T-helper 2 cell (primary cell): ENCODE measurements at regions not wholly inside any gene's neighbourhood (a gene's known extent, or its start where the extent isn't known, plus 50 kb on each side); places are given as distances from the start of the nearest gene placed in this dataset.

Experiments used
- DNase-seq, 5 experiments: peaks; one replicate each; pipeline versions ENCODE4 v3.0.0 to v3.0.0-alpha.2; 2012 to 2022

DNA sequence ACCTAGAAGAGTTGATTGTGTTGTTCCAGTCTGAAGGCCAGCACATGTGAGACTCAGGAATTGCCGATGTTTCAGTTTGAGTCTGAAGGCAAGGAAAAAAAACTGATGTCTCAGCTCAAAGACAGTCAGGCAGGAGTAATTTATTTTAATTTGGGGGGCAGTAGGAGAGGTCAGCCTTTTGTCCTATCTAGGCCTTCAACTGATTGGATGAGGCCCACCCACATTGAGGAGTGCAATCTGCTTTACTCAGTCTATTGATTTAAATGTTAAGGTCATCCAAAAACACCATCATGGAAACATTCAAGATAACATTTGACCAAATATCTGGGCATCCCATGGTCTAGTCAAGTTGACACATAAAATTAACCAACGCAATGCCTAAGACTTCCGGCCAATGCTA lies 288.9 kb downstream of the CDK5RAP2 start:
- DNase-seq, result no peak

GRCh38 chr9:120289990-120290975 lies 289.7 kb downstream of the CDK5RAP2 start:
- DNase-seq, result no peak

DNA sequence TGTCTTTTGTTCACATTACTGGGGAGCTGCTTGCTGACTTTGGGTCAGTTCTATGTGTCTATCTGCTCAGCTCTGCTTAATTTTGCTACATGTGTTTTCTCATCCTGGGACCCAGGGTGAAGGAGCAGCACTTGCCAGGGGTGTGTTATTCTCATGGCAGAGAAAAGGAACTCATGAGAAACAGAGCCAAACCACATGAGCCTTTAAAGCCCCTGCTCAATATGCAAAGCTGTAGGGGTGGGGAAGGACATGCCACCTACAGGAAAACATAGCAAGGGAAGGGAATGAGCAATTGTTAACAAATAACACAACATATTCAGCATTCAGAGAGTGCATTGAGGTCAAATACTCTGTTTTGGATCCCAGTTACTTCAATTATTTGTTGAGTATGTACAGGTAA lies 290.9 kb downstream of the CDK5RAP2 start:
- DNase-seq, result no peak

- no peak for DNase-seq
These were observed 293.4 kb downstream of the CDK5RAP2 start for GRCh38 chr9:120286530-120286929.

DNA sequence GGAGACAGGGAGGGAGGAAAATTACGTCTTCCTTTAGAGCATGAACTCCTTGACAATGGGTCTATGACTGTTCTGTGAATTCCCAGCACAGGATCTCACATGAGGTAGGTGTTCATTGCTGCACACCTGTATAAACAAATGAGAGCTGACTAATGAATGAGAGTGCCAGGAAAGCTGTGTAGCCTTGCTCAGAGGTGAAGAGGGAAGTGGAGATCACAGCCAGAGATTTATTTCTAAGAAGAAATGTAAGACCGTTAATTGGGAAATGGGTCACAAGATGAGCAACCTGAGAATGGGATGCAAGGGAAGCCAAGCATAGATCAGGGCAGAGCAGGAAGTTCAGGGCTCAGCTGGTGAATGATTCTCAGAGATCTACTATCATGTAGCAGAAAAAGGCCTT lies 295.1 kb downstream of the CDK5RAP2 start:
- DNase-seq, result no peak

- DNase-seq, result no peak
These were observed 298.3 kb downstream of the CDK5RAP2 start for GRCh38 chr9:120281665-120282064.

GRCh38 chr9:120267929-120268328 lies 312.0 kb downstream of the CDK5RAP2 start:
- no peak for DNase-seq

- DNase-seq, result no peak
These were observed 314.2 kb downstream of the CDK5RAP2 start for GRCh38 chr9:120265791-120266190.

GRCh38 chr9:120264528-120264927 lies 315.4 kb downstream of the CDK5RAP2 start:
- DNase-seq, result no peak

- DNase-seq, result no peak
These were observed 316.1 kb downstream of the CDK5RAP2 start for GRCh38 chr9:120263836-120264235.

- DNase-seq, result no peak
These were observed 318.5 kb downstream of the CDK5RAP2 start for GRCh38 chr9:120261419-120261818.

GRCh38 chr9:120259100-120259499 lies 320.9 kb downstream of the CDK5RAP2 start:
- DNase-seq, result no peak

DNA sequence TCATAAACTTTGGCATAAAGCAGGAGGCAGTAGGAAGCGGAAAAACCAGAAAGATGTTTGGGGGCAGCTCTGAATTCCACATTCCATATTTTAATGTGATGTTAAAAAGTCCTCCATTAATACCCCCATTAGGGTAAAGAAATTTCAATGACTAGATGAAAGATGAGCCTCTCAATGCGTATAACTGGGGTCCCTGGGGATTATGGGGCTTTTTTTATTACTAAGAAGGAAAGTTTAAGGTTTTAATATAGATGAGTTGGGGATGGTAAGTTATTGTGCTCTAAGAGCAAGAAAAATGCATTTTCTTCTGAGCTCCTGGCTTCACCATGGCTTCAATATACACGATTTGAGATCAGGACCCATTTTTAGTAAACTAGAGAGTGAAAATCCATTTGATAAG lies 321.9 kb downstream of the CDK5RAP2 start:
- DNase-seq, result no peak

DNA sequence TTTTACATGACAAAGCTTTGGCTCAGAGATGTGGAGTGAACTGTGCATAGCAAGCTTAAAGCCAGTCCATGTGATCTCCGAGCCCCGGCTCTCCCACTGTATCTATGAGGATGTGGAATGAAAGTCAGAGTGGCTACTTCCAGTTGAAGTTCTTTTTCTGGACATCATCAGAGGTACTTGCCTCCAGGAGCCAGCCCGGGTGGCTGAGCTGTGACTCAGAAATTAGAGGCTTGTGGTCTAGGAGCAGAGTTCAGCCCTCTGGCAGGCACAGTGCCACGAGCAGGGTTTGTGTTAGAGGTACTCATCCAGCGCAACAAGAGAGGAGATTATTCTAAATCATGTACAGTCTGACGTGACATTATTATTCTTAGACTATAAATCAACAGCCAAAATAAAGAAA lies 322.5 kb downstream of the CDK5RAP2 start:
- no peak for DNase-seq

DNA sequence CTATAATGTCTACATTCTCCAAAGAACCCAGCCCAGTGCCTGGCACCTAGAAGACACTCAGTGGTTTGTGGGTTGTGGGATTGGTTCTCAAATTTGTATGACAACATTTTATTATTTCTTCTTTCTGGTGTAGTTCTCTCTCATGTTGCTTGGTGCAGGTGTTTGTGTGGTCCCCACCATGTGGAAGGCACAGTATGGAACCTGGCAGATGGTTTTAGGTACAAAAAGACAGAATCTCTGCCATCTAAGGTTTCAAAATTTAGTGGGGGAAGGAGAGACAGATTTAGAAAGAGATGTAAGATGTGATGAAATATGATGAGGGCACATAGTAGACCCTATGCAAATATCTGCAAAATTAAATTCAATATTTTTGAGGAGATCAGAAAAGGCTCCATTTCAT lies 323.8 kb downstream of the CDK5RAP2 start:
- DNase-seq, result no peak

GRCh38 chr9:120252248-120252647 lies 327.7 kb downstream of the CDK5RAP2 start:
- no peak for DNase-seq

- DNase-seq, result no peak
These were observed 337.7 kb downstream of the CDK5RAP2 start for GRCh38 chr9:120242116-120242811.

DNA sequence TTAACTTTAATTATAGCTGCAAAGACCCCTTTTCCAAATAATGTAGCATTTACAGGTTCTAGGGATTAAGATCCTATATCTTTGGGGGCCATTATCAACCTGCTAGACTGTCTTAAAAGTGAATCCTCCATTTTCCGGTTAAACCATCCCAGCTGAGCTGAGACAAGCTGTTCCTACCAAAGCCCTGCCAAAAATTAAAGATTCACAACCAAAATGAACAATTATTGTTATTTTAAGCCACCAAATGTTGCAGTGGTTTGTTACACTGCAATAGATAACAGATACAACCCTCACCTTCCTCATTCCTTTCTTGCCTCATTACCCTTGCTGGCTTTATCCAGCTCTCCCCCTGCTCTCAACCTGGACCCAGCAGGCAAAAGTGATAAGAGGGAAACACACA lies 343.4 kb downstream of the CDK5RAP2 start:
- DNase-seq, result no peak

GRCh38 chr9:120235081-120235480 lies 344.9 kb downstream of the CDK5RAP2 start:
- no peak for DNase-seq

GRCh38 chr9:120230227-120230626 lies 349.7 kb downstream of the CDK5RAP2 start:
- no peak for DNase-seq

DNA sequence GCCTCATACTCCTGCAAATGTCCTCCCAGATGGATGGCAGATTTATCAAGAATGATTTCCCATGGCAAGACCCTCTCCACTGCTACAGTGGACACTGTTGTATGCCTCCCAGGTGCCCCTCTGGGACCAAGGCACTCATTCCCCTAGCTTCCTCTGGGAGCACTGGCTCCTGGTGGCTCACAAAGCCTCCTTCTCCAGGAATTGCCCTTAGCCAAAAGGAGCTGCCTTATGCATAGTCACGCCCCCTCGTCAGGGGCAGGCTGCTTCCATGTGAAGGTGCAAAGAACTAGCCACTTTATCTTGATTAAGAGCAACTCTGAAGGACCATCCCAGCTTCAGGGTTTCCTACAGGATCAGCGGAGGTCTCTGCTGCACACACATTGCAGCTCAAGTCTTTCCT lies 358.1 kb downstream of the CDK5RAP2 start:
- no peak for DNase-seq

DNA sequence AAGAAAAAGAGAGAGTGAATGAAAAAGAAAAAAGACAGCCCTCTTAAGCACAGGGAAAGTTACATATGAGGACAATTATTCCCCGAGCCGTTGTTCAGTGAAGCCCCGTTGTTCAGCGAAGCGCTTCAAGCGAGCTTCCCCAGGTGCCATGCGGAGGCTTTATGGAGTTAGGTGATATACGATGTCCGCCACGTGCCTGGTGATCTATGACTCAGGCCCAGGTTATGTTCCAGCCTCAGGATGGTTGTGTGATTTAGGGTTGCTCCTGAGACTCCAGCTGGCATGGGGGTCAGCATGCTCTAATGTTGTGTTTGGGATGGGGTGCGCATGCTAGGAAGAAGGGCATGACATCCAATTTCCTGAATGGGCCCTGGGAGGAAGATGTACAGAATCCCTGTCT lies 365.6 kb downstream of the CDK5RAP2 start:
- DNase-seq, result no peak

DNA sequence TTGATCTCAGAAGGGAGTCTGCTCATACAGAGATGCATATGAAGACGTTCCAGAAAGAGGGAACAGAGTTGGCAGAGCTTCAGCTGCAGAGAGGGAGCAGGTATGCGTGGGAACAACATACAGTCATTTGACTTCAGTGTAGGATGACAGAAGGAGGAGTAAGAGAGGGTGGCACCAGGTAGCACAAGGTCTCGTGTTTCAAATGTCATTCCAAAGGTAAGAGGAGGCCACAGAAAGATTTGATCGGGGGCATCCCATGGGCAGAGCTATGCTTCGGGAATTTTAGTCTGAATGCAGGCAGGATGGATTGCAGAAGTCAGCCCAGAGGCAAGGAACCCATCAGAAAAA lies 367.1 kb downstream of the CDK5RAP2 start:
- no peak for DNase-seq
